ENCODE measurements at regions not wholly inside any gene's neighbourhood (a gene's known extent, or its start where the extent isn't known, plus 50 kb on each side); places are given as distances from the start of the nearest gene placed in this dataset.

DNA sequence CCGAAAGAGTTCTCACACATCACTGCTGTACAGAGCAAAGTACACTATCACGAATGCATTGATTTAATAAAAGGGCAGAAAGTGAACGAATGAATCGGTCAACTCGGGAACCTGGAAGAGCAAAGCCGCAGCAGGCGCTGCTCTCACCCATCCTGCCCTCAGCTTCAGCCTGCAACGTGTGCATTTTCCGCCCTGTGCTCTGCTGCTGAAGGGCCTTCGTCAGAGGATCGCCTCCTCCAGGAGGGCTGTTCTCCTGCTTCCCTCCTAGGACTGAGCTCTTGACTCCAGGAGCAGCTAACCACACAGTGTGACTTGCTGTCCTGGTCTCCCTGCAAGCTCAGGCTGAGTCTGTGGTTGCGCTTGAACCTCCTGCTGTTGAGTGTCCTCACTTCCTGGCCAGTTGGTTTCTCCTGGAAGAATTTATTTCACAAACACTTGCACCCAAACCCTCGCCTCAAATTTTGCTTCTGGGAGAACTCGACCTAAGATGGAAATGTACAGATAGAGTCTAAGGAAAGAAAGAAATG lies 473.0 kb upstream of the KLF6 start:
- Histone ChIP-seq H3K4me1 (ENCODE audit: insufficient read depth, low read length) (no peaks in the 10 kb centered on the region), H3K9ac (ENCODE audit: low read depth, low read length) (no peak overlapping the region), H3K9me3 (ENCODE audit: insufficient read depth, low read depth, low read length) (no peaks in the 10 kb centered on the region), H3K36me3 (ENCODE audit: insufficient read depth, low read depth, low read length) (no peaks in the 10 kb centered on the region), H3K27me3 (ENCODE audit: insufficient read depth, low read length) (no peaks in the 10 kb centered on the region), H3K27ac (ENCODE audit: low read length) (no peak overlapping the region), H3K4me3 (ENCODE audit: low read length) (no peak overlapping the region)

DNA sequence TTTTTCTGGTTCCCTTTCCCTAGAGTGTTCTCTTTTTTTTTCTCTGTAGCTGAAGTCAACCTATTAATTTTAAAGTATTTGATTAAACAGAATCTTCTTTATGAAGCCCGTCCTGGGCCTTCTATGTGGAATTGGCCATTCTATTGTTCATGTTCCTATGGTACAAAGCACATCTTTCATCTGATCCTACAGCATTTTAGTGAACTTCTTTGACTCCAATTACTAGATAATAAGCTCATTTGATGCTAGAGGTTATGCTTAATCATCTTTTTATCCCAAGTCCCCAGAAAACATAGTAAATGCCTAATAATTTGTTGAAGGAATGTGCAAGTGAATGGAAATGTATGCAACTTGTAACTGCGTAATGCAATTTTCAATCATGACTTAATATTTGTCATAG lies 472.0 kb upstream of the KLF6 start:
- H3K4me3 ChIP-seq (ENCODE audit: low read length): no peak overlapping the region
- no peaks in the 10 kb centered on the region for H3K27me3 ChIP-seq (ENCODE audit: insufficient read depth, low read length)
- H3K4me1 ChIP-seq (ENCODE audit: insufficient read depth, low read length): no peaks in the 10 kb centered on the region
- H3K9me3 ChIP-seq (ENCODE audit: insufficient read depth, low read depth, low read length): no peaks in the 10 kb centered on the region
- H3K27ac ChIP-seq (ENCODE audit: low read length): no peak overlapping the region
- H3K9ac ChIP-seq (ENCODE audit: low read depth, low read length): no peak overlapping the region
- no peaks in the 10 kb centered on the region for H3K36me3 ChIP-seq (ENCODE audit: insufficient read depth, low read depth, low read length)

DNA sequence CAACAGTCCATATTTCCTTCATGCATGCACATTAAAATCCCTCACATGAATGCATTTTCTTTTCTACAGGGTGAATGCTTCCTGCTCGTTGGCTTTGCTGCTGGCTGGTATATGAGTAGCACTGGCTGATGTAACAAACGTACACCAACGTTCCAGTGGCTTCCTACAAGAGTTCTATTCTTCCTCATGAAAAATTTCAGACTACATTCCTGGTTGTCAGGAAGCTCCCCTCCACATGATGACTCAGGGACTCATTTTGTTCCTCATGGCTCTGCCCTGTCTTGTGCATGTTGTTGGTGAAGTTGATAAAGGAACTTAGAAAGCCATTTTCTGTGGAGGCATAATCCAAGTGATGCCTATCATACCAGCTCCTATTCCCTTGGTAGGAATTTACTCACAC lies 470.7 kb upstream of the KLF6 start:
- Histone ChIP-seq H3K36me3 (ENCODE audit: insufficient read depth, low read depth, low read length) (no peaks in the 10 kb centered on the region), H3K4me1 (ENCODE audit: insufficient read depth, low read length) (no peaks in the 10 kb centered on the region), H3K27ac (ENCODE audit: low read length) (no peak overlapping the region), H3K27me3 (ENCODE audit: insufficient read depth, low read length) (no peaks in the 10 kb centered on the region), H3K9ac (ENCODE audit: low read depth, low read length) (no peak overlapping the region), H3K9me3 (ENCODE audit: insufficient read depth, low read depth, low read length) (no peaks in the 10 kb centered on the region), H3K4me3 (ENCODE audit: low read length) (no peak overlapping the region)

DNA sequence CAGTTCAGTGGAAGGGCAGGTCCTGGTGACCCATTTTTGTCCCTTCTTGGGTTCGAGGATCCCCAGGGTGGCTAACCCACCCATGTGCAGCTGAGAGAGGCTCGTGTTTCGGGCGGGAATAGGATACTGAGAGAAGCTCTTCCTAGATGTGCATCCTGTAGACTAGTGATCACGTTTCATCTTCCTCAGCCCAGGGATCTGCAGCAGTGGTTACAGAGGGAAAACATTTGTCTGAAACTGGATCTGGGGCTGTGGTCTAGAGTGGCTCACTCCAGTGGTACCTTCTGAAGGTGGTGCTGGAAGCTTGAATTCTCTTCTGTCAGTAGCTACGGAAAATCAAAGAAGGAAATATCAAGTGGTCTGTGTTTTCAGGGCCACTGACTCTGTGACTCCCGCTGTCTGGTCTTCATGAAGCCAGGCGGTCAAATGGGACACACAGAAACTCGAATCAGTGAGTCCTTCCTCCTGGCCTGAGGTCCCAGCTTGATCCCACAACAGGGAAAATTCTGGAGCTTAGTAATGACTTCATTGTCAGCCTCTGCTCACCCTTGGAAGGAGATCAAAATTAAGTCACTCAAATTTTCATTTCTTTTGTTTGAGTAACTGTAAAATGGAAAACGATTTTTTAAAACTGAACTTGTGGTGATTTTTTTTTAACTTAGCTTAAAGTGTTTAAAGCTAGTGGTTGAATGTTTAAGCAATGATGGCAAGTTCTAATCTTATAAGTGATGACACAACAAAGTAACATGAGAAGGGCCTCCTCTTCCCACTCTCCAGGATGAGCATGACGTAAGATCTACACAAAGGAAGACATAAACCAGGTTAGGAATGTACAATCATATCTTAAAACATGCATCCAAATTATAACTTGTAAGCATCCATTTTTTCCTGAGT lies 469.3 kb upstream of the KLF6 start:
- H3K9me3 ChIP-seq (ENCODE audit: insufficient read depth, low read depth, low read length): no peaks in the 10 kb centered on the region
- H3K36me3 ChIP-seq (ENCODE audit: insufficient read depth, low read depth, low read length): no peaks in the 10 kb centered on the region
- no peaks in the 10 kb centered on the region for H3K27me3 ChIP-seq (ENCODE audit: insufficient read depth, low read length)
- H3K9ac ChIP-seq (ENCODE audit: low read depth, low read length): no peak overlapping the region
- no peak overlapping the region for H3K27ac ChIP-seq (ENCODE audit: low read length)
- no peak overlapping the region for H3K4me3 ChIP-seq (ENCODE audit: low read length)
- H3K4me1 ChIP-seq (ENCODE audit: insufficient read depth, low read length): no peaks in the 10 kb centered on the region

DNA sequence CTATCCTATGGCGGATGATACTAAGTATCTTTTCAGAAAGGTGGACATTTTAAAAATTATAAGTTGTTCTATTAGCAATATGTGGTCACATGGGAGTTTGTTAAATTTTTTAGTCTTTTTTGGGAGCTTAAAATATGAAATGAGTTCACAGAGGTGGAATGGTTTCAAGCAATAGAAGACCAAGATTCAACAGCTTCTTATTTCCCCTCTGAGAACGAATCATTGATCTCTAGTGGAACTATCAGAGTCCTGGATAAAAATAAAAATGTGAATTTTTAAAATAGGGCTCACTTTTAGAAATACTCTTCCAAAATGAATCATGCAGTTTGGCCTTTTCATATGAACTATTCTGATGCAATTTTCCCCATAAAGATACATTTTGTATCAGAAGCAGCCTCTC lies 467.7 kb upstream of the KLF6 start:
- Histone ChIP-seq H3K4me3 (ENCODE audit: low read length) (no peak overlapping the region), H3K9ac (ENCODE audit: low read depth, low read length) (no peak overlapping the region), H3K4me1 (ENCODE audit: insufficient read depth, low read length) (no peaks in the 10 kb centered on the region), H3K27me3 (ENCODE audit: insufficient read depth, low read length) (no peaks in the 10 kb centered on the region), H3K27ac (ENCODE audit: low read length) (no peak overlapping the region), H3K36me3 (ENCODE audit: insufficient read depth, low read depth, low read length) (no peaks in the 10 kb centered on the region), H3K9me3 (ENCODE audit: insufficient read depth, low read depth, low read length) (no peaks in the 10 kb centered on the region)

DNA sequence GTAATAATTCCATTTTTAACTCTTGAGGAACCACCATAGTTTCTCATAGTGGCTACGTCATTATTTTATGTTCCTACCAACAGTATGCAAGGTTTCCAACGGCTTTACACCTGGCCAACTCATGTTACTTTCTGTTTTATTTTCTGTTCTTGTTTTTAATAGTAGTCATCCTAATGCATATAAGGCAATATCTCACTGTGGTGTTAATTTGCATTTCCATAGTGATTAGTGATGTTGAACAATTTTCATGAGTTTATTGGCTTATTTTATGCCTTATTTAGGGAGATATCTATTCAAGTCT lies 465.5 kb upstream of the KLF6 start:
- no peaks in the 10 kb centered on the region for H3K36me3 ChIP-seq (ENCODE audit: insufficient read depth, low read depth, low read length)
- H3K9ac ChIP-seq (ENCODE audit: low read depth, low read length): no peak overlapping the region
- H3K9me3 ChIP-seq (ENCODE audit: insufficient read depth, low read depth, low read length): no peaks in the 10 kb centered on the region
- H3K27ac ChIP-seq (ENCODE audit: low read length): no peak overlapping the region
- no peaks in the 10 kb centered on the region for H3K4me1 ChIP-seq (ENCODE audit: insufficient read depth, low read length)
- H3K4me3 ChIP-seq (ENCODE audit: low read length): no peak overlapping the region
- no peaks in the 10 kb centered on the region for H3K27me3 ChIP-seq (ENCODE audit: insufficient read depth, low read length)

DNA sequence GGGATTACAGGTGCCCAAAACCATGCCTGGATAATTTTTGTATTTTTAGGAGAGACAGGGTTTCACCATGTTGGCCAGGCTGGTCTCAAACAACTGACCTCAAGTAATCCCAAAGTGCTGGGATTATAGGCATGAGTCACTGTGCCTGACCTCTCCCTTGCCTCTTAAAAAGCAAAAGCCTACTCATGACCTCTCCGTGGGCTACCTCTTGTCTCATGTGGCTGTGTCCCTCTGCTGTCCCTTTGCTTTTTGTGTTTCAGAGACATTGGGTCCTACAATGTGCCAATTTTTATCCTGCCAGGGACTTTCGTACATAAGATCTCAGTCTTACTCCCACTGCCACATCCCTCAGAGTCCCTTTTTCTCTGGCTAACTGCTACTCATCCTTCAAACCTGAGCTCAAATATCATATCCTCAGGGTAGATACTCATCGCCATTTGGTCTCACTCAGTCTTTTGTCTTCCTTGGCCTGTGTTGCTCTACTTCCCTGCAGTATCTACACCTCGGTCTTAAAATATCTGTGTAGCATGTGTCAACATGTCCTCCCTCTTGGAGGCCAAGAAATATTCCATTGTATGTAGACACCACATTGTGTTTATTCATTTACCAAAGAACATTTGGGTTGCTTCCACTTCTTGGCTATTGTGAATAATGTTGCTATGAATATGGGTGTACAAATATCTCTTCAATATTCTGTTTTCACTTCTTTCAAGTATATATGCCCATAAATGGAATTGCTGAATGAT lies 465.0 kb upstream of the KLF6 start:
- no peaks in the 10 kb centered on the region for H3K36me3 ChIP-seq (ENCODE audit: insufficient read depth, low read depth, low read length)

DNA sequence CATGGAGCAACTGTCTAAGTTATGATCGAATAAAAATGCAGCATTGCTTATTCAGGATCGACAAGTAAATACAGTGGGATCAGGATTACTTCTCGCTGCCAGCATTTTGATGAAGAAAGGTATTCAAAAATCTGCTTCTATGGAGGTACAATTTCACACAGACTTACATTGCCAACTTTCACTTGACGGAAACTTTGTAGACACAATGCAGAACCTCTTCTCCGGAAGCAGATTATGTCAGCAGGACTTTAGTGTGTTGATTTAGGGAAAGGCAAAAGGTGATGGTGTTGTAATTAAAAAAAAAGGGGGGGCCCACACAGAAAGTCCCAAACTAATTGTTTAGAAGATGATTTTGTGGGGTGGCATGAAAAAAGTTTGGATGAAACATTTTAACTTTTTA lies 462.4 kb upstream of the KLF6 start:
- Histone ChIP-seq H3K4me3 (ENCODE audit: low read length) (no peak overlapping the region), H3K4me1 (ENCODE audit: insufficient read depth, low read length) (peaks cover 2% of the 10 kb centered on the region), H3K27me3 (ENCODE audit: insufficient read depth, low read length) (no peaks in the 10 kb centered on the region), H3K9ac (ENCODE audit: low read depth, low read length) (no peak overlapping the region), H3K9me3 (ENCODE audit: insufficient read depth, low read depth, low read length) (no peaks in the 10 kb centered on the region), H3K27ac (ENCODE audit: low read length) (no peak overlapping the region), H3K36me3 (ENCODE audit: insufficient read depth, low read depth, low read length) (no peaks in the 10 kb centered on the region)

More for the DNA sequence above, 465.0 kb upstream of the KLF6 start:
- H3K9me3 ChIP-seq (ENCODE audit: insufficient read depth, low read depth, low read length): no peaks in the 10 kb centered on the region
- no peak overlapping the region for H3K9ac ChIP-seq (ENCODE audit: low read depth, low read length)
- no peaks in the 10 kb centered on the region for H3K27me3 ChIP-seq (ENCODE audit: insufficient read depth, low read length)
- no peaks in the 10 kb centered on the region for H3K4me1 ChIP-seq (ENCODE audit: insufficient read depth, low read length)
- H3K4me3 ChIP-seq (ENCODE audit: low read length): no peak overlapping the region
- no peak overlapping the region for H3K27ac ChIP-seq (ENCODE audit: low read length)

DNA sequence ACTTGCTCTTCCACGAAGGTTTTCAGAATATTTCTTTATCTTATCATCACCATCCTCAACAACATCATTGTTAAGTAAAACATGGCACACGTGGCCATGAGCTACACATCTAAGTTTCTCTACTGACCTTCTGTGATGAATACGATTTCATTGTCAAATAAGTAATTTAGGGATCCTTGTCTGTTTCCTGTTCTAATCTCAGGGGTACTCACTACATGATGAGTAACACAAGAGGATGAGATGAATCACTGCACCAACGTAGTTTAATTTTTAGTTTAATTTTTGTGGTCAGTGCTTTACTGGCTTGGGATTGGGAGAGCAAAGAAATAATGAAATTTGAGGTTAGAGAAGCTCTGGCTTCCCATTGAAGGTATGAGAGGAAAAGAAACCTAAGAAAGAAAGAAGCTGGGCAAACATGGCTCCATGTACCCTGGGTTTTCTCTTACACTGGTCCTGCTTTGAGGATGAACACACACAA lies 461.9 kb upstream of the KLF6 start:
- Histone ChIP-seq H3K4me3 (ENCODE audit: low read length) (no peak overlapping the region), H3K27ac (ENCODE audit: low read length) (no peak overlapping the region), H3K27me3 (ENCODE audit: insufficient read depth, low read length) (no peaks in the 10 kb centered on the region), H3K4me1 (ENCODE audit: insufficient read depth, low read length) (peaks cover 7% of the 10 kb centered on the region), H3K9me3 (ENCODE audit: insufficient read depth, low read depth, low read length) (no peaks in the 10 kb centered on the region), H3K9ac (ENCODE audit: low read depth, low read length) (no peak overlapping the region), H3K36me3 (ENCODE audit: insufficient read depth, low read depth, low read length) (no peaks in the 10 kb centered on the region)

DNA sequence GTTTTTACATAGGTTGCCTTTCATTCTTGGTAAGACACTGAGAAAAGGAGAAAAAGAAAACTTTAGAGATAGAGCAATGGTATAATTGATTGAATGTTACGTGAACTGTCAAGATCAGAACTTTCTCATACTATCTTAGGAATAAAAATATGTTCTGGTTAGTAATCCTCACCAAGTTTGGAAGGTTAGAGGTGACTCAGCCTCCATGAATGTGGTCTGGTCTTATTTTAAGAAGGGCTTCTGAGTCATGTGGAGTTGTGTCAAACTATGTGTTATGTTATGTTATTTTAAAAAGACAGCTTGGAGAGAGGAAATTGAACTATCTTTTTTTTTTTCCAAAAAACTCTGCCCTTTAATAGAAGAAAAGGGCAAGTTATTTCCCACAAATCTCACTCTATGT lies 458.6 kb upstream of the KLF6 start:
- Histone ChIP-seq H3K9me3 (ENCODE audit: insufficient read depth, low read depth, low read length) (no peaks in the 10 kb centered on the region), H3K27ac (ENCODE audit: low read length) (no peak overlapping the region), H3K4me1 (ENCODE audit: insufficient read depth, low read length) (peaks cover 25% of the 10 kb centered on the region), H3K27me3 (ENCODE audit: insufficient read depth, low read length) (no peaks in the 10 kb centered on the region), H3K9ac (ENCODE audit: low read depth, low read length) (no peak overlapping the region), H3K36me3 (ENCODE audit: insufficient read depth, low read depth, low read length) (no peaks in the 10 kb centered on the region), H3K4me3 (ENCODE audit: low read length) (no peak overlapping the region)

DNA sequence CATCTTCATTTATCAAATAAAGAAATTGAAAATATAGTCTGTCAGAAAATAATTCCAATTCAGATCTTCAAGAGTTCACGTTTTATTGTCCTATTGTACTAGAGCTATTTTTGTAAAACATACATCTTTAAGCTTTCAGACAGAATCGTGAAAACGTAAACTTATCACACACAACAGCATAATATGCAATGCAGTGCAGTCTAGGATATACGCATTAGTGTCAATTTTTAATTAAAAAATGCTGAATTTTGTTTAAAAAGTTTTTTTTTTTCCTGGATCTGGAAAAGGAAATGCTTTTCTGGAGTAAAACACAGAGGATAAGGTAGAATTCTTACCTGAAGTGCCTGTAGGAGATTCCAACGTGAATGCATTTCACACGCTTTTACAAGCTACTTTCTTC lies 458.2 kb upstream of the KLF6 start:
- no peak overlapping the region for H3K9ac ChIP-seq (ENCODE audit: low read depth, low read length)
- no peak overlapping the region for H3K4me3 ChIP-seq (ENCODE audit: low read length)
- no peak overlapping the region for H3K27ac ChIP-seq (ENCODE audit: low read length)
- peaks cover 25% of the 10 kb centered on the region for H3K4me1 ChIP-seq (ENCODE audit: insufficient read depth, low read length)
- no peaks in the 10 kb centered on the region for H3K36me3 ChIP-seq (ENCODE audit: insufficient read depth, low read depth, low read length)
- no peaks in the 10 kb centered on the region for H3K27me3 ChIP-seq (ENCODE audit: insufficient read depth, low read length)
- no peaks in the 10 kb centered on the region for H3K9me3 ChIP-seq (ENCODE audit: insufficient read depth, low read depth, low read length)

DNA sequence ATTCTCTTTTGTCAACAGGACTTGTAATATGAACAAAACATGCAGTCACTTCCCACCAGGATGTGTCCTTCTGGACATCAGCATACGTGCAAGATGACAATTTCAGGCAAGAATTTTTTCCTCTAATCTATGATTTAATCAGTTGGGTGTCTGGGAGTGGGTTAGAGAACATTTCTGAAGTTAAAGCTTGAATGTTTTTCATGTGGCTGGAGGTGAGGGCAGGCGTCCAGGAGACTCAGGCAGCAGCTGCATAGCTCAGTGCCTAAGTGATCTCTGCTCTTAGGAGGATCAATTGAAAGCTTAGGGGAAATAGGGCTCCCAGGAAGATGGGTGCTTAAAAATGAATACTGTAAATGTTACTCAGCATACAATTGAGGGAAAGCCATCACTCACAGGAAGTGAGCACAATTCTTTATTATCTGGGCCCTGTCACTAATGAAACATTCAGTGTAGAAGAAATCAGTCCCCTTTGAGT lies 457.6 kb upstream of the KLF6 start:
- no peaks in the 10 kb centered on the region for H3K36me3 ChIP-seq (ENCODE audit: insufficient read depth, low read depth, low read length)
- no peak overlapping the region for H3K27ac ChIP-seq (ENCODE audit: low read length)
- H3K9me3 ChIP-seq (ENCODE audit: insufficient read depth, low read depth, low read length): no peaks in the 10 kb centered on the region
- H3K9ac ChIP-seq (ENCODE audit: low read depth, low read length): 0 out of 2 replicates have a peak overlapping the region, but pooled peaks have one; percentile 7
- H3K4me1 ChIP-seq (ENCODE audit: insufficient read depth, low read length): peaks cover 25% of the 10 kb centered on the region
- no peak overlapping the region for H3K4me3 ChIP-seq (ENCODE audit: low read length)
- no peaks in the 10 kb centered on the region for H3K27me3 ChIP-seq (ENCODE audit: insufficient read depth, low read length)
